IPS-18a (cell line): ENCODE measurements at regions not wholly inside any gene's neighbourhood (a gene's known extent, or its start where the extent isn't known, plus 50 kb on each side); places are given as distances from the start of the nearest gene placed in this dataset.

Source experiments
- H3K27ac ChIP-seq: one replicate; pipeline ENCODE4 v1.5.1; 2013; ENCODE audit warnings: low read length
- H3K27me3 ChIP-seq: one replicate; pipeline ENCODE4 v1.6.1; 2013; ENCODE audit warnings: mild to moderate bottlenecking, low read length; ENCODE audit not compliant: control insufficient read depth, insufficient read depth
- H3K36me3 ChIP-seq: one replicate; pipeline ENCODE4 v1.6.1; 2013; ENCODE audit warnings: low read depth, low read length; ENCODE audit not compliant: control insufficient read depth
- H3K4me1 ChIP-seq: one replicate; pipeline ENCODE4 v1.6.1; 2013; ENCODE audit warnings: low read depth, low read length; ENCODE audit not compliant: control insufficient read depth
- H3K4me3 ChIP-seq: one replicate; pipeline ENCODE4 v1.5.1; 2013; ENCODE audit warnings: low read length
- H3K9ac ChIP-seq: one replicate; pipeline ENCODE4 v1.6.1; 2013; ENCODE audit warnings: mild to moderate bottlenecking, low read length, moderate library complexity
- H3K9me3 ChIP-seq: one replicate; pipeline ENCODE4 v1.6.1; 2013; ENCODE audit warnings: low read depth, low read length; ENCODE audit not compliant: control insufficient read depth

GRCh38 chr11:127205688-127206217 lies 205.2 kb upstream of the KIRREL3 start:
- Histone ChIP-seq H3K4me1 (no peaks in the 10 kb centered on the region), H3K27me3 (no peaks in the 10 kb centered on the region), H3K9me3 (no peaks in the 10 kb centered on the region), H3K27ac (no peak overlapping the region), H3K36me3 (no peaks in the 10 kb centered on the region), H3K4me3 (no peak overlapping the region), H3K9ac (no peak overlapping the region)

GRCh38 chr11:127203490-127203889 lies 202.9 kb upstream of the KIRREL3 start:
- Histone ChIP-seq H3K27me3 (no peaks in the 10 kb centered on the region), H3K4me1 (no peaks in the 10 kb centered on the region), H3K9me3 (no peaks in the 10 kb centered on the region), H3K36me3 (no peaks in the 10 kb centered on the region), H3K4me3 (no peak overlapping the region), H3K9ac (no peak overlapping the region), H3K27ac (no peak overlapping the region)

GRCh38 chr11:127202105-127202504 lies 201.5 kb upstream of the KIRREL3 start:
- no peak overlapping the region for H3K4me3 ChIP-seq
- H3K27ac ChIP-seq: no peak overlapping the region
- H3K9me3 ChIP-seq: no peaks in the 10 kb centered on the region
- H3K9ac ChIP-seq: no peak overlapping the region
- no peaks in the 10 kb centered on the region for H3K4me1 ChIP-seq
- no peaks in the 10 kb centered on the region for H3K27me3 ChIP-seq
- H3K36me3 ChIP-seq: no peaks in the 10 kb centered on the region

GRCh38 chr11:127199306-127199801 lies 198.8 kb upstream of the KIRREL3 start:
- H3K4me3 ChIP-seq: no peak overlapping the region
- no peaks in the 10 kb centered on the region for H3K9me3 ChIP-seq
- no peak overlapping the region for H3K27ac ChIP-seq
- H3K27me3 ChIP-seq: no peaks in the 10 kb centered on the region
- no peaks in the 10 kb centered on the region for H3K36me3 ChIP-seq
- H3K4me1 ChIP-seq: no peaks in the 10 kb centered on the region
- H3K9ac ChIP-seq: no peak overlapping the region

GRCh38 chr11:127195501-127196120 lies 195.0 kb upstream of the KIRREL3 start:
- Histone ChIP-seq H3K4me1 (peaks cover 6% of the 10 kb centered on the region), H3K4me3 (no peak overlapping the region), H3K36me3 (no peaks in the 10 kb centered on the region), H3K27ac (no peak overlapping the region), H3K27me3 (no peaks in the 10 kb centered on the region), H3K9me3 (no peaks in the 10 kb centered on the region), H3K9ac (no peak overlapping the region)

- H3K9me3 ChIP-seq: no peaks in the 10 kb centered on the region
- H3K4me3 ChIP-seq: no peak overlapping the region
- no peaks in the 10 kb centered on the region for H3K36me3 ChIP-seq
- H3K27ac ChIP-seq: no peak overlapping the region
- no peaks in the 10 kb centered on the region for H3K27me3 ChIP-seq
- no peak overlapping the region for H3K9ac ChIP-seq
- H3K4me1 ChIP-seq: peaks cover 6% of the 10 kb centered on the region
These were observed 194.0 kb upstream of the KIRREL3 start for GRCh38 chr11:127194521-127194920.

- H3K27ac ChIP-seq: no peak overlapping the region
These were observed 193.4 kb upstream of the KIRREL3 start for GRCh38 chr11:127193950-127194349.

GRCh38 chr11:127191689-127192088 lies 191.1 kb upstream of the KIRREL3 start:
- H3K27ac ChIP-seq: no peak overlapping the region
- H3K9me3 ChIP-seq: no peaks in the 10 kb centered on the region
- no peaks in the 10 kb centered on the region for H3K27me3 ChIP-seq
- H3K4me1 ChIP-seq: peaks cover 6% of the 10 kb centered on the region
- no peak overlapping the region for H3K9ac ChIP-seq
- no peaks in the 10 kb centered on the region for H3K36me3 ChIP-seq
- H3K4me3 ChIP-seq: no peak overlapping the region

More at GRCh38 chr11:127193950-127194349, 193.4 kb upstream of the KIRREL3 start:
- Histone ChIP-seq H3K4me3 (no peak overlapping the region), H3K27me3 (no peaks in the 10 kb centered on the region), H3K36me3 (no peaks in the 10 kb centered on the region), H3K9me3 (no peaks in the 10 kb centered on the region), H3K9ac (no peak overlapping the region), H3K4me1 (peaks cover 6% of the 10 kb centered on the region)

- H3K27ac ChIP-seq: no peak overlapping the region
- no peaks in the 10 kb centered on the region for H3K27me3 ChIP-seq
- H3K9me3 ChIP-seq: no peaks in the 10 kb centered on the region
- no peak overlapping the region for H3K4me3 ChIP-seq
- H3K4me1 ChIP-seq: peaks cover 6% of the 10 kb centered on the region
- H3K9ac ChIP-seq: no peak overlapping the region
- H3K36me3 ChIP-seq: no peaks in the 10 kb centered on the region
These were observed 190.7 kb upstream of the KIRREL3 start for GRCh38 chr11:127191261-127191660.

- Histone ChIP-seq H3K4me3 (no peak overlapping the region), H3K27ac (no peak overlapping the region), H3K36me3 (no peaks in the 10 kb centered on the region), H3K27me3 (no peaks in the 10 kb centered on the region), H3K9ac (no peak overlapping the region), H3K9me3 (no peaks in the 10 kb centered on the region), H3K4me1 (no peaks in the 10 kb centered on the region)
These were observed 182.1 kb upstream of the KIRREL3 start for GRCh38 chr11:127182586-127183203.

GRCh38 chr11:127157225-127157624 lies 156.7 kb upstream of the KIRREL3 start:
- H3K36me3 ChIP-seq: no peaks in the 10 kb centered on the region
- H3K9ac ChIP-seq: no peak overlapping the region
- H3K27ac ChIP-seq: no peak overlapping the region
- H3K27me3 ChIP-seq: no peaks in the 10 kb centered on the region
- H3K4me3 ChIP-seq: no peak overlapping the region
- H3K4me1 ChIP-seq: peaks cover 10% of the 10 kb centered on the region
- H3K9me3 ChIP-seq: no peaks in the 10 kb centered on the region

- H3K27me3 ChIP-seq: no peaks in the 10 kb centered on the region
- no peak overlapping the region for H3K9ac ChIP-seq
- no peaks in the 10 kb centered on the region for H3K36me3 ChIP-seq
- no peak overlapping the region for H3K27ac ChIP-seq
- H3K9me3 ChIP-seq: no peaks in the 10 kb centered on the region
- H3K4me1 ChIP-seq: no peaks in the 10 kb centered on the region
- no peak overlapping the region for H3K4me3 ChIP-seq
These were observed 148.8 kb upstream of the KIRREL3 start for GRCh38 chr11:127149410-127149809.
